ENCODE measurements at regions not wholly inside any gene's neighbourhood (a gene's known extent, or its start where the extent isn't known, plus 50 kb on each side); places are given as distances from the start of the nearest gene placed in this dataset.

GRCh38 chr22:48709453-48709852 lies 1118.2 kb downstream of the BRD1 start:
- H3K36me3 Mint-ChIP-seq (ENCODE audit: insufficient read depth), result no peaks in the 10 kb centered on the region
- no peak overlapping the region for H3K4me3 Mint-ChIP-seq
- no peaks in the 10 kb centered on the region for H3K9me3 Mint-ChIP-seq
- H3K4me1 Mint-ChIP-seq (ENCODE audit: low read depth), result no peaks in the 10 kb centered on the region
- no peak for ATAC-seq
- DNase-seq, result no peak
- no peaks in the 10 kb centered on the region for H3K27me3 Mint-ChIP-seq (ENCODE audit: low read depth)

- Mint-ChIP-seq H3K27me3 (ENCODE audit: low read depth) (no peaks in the 10 kb centered on the region), H3K4me3 (no peak overlapping the region), H3K4me1 (ENCODE audit: low read depth) (no peaks in the 10 kb centered on the region), H3K36me3 (ENCODE audit: insufficient read depth) (no peaks in the 10 kb centered on the region), H3K9me3 (no peaks in the 10 kb centered on the region)
- DNase-seq (no peak), ATAC-seq (no peak)
These were observed 1119.0 kb downstream of the BRD1 start for GRCh38 chr22:48708558-48709245.

- DNase-seq (no peak), ATAC-seq (no peak)
- Mint-ChIP-seq H3K36me3 (ENCODE audit: insufficient read depth) (no peaks in the 10 kb centered on the region), H3K4me3 (no peak overlapping the region), H3K9me3 (no peaks in the 10 kb centered on the region), H3K4me1 (ENCODE audit: low read depth) (no peaks in the 10 kb centered on the region), H3K27me3 (ENCODE audit: low read depth) (no peaks in the 10 kb centered on the region)
These were observed 1119.7 kb downstream of the BRD1 start for GRCh38 chr22:48707763-48708557.

- no peaks in the 10 kb centered on the region for H3K27me3 Mint-ChIP-seq (ENCODE audit: low read depth)
- no peak for DNase-seq
- H3K36me3 Mint-ChIP-seq (ENCODE audit: insufficient read depth), result no peaks in the 10 kb centered on the region
- ATAC-seq, result no peak
- H3K4me1 Mint-ChIP-seq (ENCODE audit: low read depth), result no peaks in the 10 kb centered on the region
- H3K4me3 Mint-ChIP-seq, result no peak overlapping the region
- H3K9me3 Mint-ChIP-seq, result no peaks in the 10 kb centered on the region
These were observed 1120.5 kb downstream of the BRD1 start for GRCh38 chr22:48706934-48707762.

DNA sequence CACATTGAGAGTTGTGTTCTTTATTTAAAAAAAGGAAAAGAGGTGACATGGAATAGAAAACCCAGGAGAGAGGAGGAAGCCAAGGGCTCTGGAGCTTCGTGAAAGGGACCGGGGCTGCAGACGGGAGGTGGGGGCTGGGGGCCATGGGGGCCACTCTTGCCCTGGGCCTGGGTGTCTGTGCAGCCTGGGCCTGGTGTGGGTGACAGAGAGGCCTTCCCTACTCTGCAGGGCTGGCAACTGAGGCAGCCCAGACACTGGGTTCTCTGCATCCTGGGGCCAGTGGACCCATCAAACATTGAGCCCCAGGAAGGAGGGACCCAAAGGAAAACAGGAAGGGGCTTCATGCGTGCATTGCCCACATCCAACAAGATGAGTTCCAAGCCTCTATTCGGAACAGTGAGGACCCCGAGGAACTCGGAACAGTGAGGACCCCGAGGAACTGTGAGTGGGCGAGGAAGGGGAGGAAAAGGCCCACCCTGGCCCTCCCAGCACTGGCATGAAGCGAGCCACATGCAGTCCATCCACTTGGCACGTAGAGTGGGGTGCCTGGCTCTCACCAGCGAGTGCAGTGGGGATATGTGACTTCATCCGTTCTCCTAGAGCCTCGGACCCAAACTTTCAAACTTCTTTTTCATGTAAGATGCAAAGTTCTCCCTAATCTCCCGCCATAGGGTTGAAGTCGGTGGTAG lies 1121.6 kb downstream of the BRD1 start:
- Mint-ChIP-seq H3K4me3 (no peak overlapping the region), H3K36me3 (ENCODE audit: insufficient read depth) (no peaks in the 10 kb centered on the region), H3K27me3 (ENCODE audit: low read depth) (no peaks in the 10 kb centered on the region), H3K4me1 (ENCODE audit: low read depth) (no peaks in the 10 kb centered on the region), H3K9me3 (no peaks in the 10 kb centered on the region)
- no peak for DNase-seq
- ATAC-seq, result no peak

- Mint-ChIP-seq H3K27me3 (ENCODE audit: low read depth) (no peaks in the 10 kb centered on the region), H3K4me1 (ENCODE audit: low read depth) (no peaks in the 10 kb centered on the region), H3K4me3 (no peak overlapping the region), H3K36me3 (ENCODE audit: insufficient read depth) (no peaks in the 10 kb centered on the region), H3K9me3 (no peaks in the 10 kb centered on the region)
- DNase-seq (no peak), ATAC-seq (no peak)
These were observed 1122.3 kb downstream of the BRD1 start for GRCh38 chr22:48705159-48705916.

- DNase-seq (no peak), ATAC-seq (no peak)
- no peaks in the 10 kb centered on the region for H3K27me3 Mint-ChIP-seq (ENCODE audit: low read depth)
- no peak overlapping the region for H3K4me3 Mint-ChIP-seq
- H3K4me1 Mint-ChIP-seq (ENCODE audit: low read depth), result no peaks in the 10 kb centered on the region
- no peaks in the 10 kb centered on the region for H3K36me3 Mint-ChIP-seq (ENCODE audit: insufficient read depth)
- no peaks in the 10 kb centered on the region for H3K9me3 Mint-ChIP-seq
These were observed 1123.3 kb downstream of the BRD1 start for GRCh38 chr22:48704335-48704734.

DNA sequence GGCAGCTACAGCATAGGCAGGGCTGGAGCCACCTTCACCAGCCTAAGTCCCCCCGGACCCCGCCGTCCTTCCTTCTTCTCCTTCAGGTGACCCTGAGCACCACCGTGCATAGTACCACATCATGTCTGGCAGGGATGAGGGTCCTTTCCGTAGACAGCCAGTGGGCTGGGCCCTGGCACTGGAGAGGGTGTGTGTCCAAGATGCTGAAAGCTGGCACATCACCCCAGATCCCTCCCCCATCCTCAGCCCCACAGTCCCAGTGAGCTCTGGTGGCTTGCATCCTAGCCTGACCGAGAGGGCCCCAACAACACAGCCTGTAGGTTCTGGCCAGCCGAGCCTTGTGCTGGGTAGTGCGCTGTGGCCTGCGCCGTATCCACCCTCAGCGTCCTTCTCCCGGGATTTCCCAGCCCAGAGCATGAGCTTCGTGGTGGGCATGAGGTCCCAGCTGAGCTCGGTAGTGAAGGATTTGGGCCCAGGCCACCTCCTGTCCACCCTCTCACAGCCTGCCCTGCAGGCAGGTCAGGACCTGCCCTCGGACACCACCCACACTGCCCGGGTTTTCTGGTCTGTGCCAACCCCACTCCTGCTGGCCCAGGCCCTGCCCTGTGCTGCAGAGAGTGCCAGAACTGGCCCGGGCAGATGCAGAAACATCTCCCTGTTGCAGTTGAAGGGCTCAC lies 1124.3 kb downstream of the BRD1 start:
- Mint-ChIP-seq H3K36me3 (ENCODE audit: insufficient read depth) (no peaks in the 10 kb centered on the region), H3K27me3 (ENCODE audit: low read depth) (no peaks in the 10 kb centered on the region), H3K9me3 (no peaks in the 10 kb centered on the region), H3K4me3 (no peak overlapping the region), H3K4me1 (ENCODE audit: low read depth) (no peaks in the 10 kb centered on the region)
- DNase-seq, result no peak
- no peak for ATAC-seq

- ATAC-seq (no peak), DNase-seq (no peak)
- Mint-ChIP-seq H3K27me3 (ENCODE audit: low read depth) (no peaks in the 10 kb centered on the region), H3K4me1 (ENCODE audit: low read depth) (no peaks in the 10 kb centered on the region), H3K36me3 (ENCODE audit: insufficient read depth) (no peaks in the 10 kb centered on the region), H3K4me3 (no peak overlapping the region), H3K9me3 (no peaks in the 10 kb centered on the region)
These were observed 1125.0 kb downstream of the BRD1 start for GRCh38 chr22:48702573-48703264.

- no peaks in the 10 kb centered on the region for H3K4me1 Mint-ChIP-seq (ENCODE audit: low read depth)
- no peak for ATAC-seq
These were observed 1126.2 kb downstream of the BRD1 start for GRCh38 chr22:48701296-48702030.

GRCh38 chr22:48700566-48701295 lies 1126.9 kb downstream of the BRD1 start:
- DNase-seq (no peak), ATAC-seq (peak in 1 of 2 donors; percentile 27)
- Mint-ChIP-seq H3K4me1 (ENCODE audit: low read depth) (no peaks in the 10 kb centered on the region), H3K27me3 (ENCODE audit: low read depth) (no peaks in the 10 kb centered on the region), H3K4me3 (no peak overlapping the region), H3K9me3 (no peaks in the 10 kb centered on the region), H3K36me3 (ENCODE audit: insufficient read depth) (no peaks in the 10 kb centered on the region)

More at GRCh38 chr22:48701296-48702030, 1126.2 kb downstream of the BRD1 start:
- DNase-seq, result no peak
- no peaks in the 10 kb centered on the region for H3K36me3 Mint-ChIP-seq (ENCODE audit: insufficient read depth)
- H3K4me3 Mint-ChIP-seq, result no peak overlapping the region
- no peaks in the 10 kb centered on the region for H3K27me3 Mint-ChIP-seq (ENCODE audit: low read depth)
- H3K9me3 Mint-ChIP-seq, result no peaks in the 10 kb centered on the region

DNA sequence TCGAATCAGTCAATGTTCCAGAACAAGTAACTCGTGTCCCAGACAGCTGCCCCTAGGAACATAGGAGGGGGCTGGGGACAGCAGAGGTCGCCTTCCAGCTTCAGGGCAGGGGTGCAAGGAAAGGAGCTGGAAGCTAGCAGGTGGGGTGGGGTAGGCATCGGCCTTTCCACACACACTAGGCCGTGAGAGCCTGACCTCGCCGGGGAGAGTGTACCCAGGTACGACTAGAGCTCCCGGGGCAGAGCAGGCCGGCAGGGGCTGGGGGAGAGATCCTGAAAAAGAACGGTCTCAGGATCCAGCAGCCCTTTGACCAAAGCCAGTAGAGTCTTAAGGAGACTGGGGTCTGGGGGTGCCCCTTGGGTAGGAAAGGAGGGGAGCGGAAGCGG lies 1127.5 kb downstream of the BRD1 start:
- no peak for DNase-seq
- no peaks in the 10 kb centered on the region for H3K36me3 Mint-ChIP-seq (ENCODE audit: insufficient read depth)
- H3K27me3 Mint-ChIP-seq (ENCODE audit: low read depth), result no peaks in the 10 kb centered on the region
- no peak overlapping the region for H3K4me3 Mint-ChIP-seq
- no peaks in the 10 kb centered on the region for H3K9me3 Mint-ChIP-seq
- H3K4me1 Mint-ChIP-seq (ENCODE audit: low read depth), result no peaks in the 10 kb centered on the region
- no peak for ATAC-seq
